SU-DHL-6 (cell line): ENCODE measurements at regions not wholly inside any gene's neighbourhood (a gene's known extent, or its start where the extent isn't known, plus 50 kb on each side); places are given as distances from the start of the nearest gene placed in this dataset.

Experiments used
- H2AFZ ChIP-seq: fragments of 200-600 bp; sonication (generic); 2 replicates; pipeline ENCODE4 v1.6.1; 2014; ENCODE audit warnings: low read depth, mild to moderate bottlenecking, moderate library complexity, mixed read lengths, antibody characterized with exemption, low read length; ENCODE audit not compliant: severe bottlenecking
- H3F3A ChIP-seq: fragments of 200-600 bp; shearing (Covaris generic); 2 replicates; pipeline ENCODE4 v1.6.0; 2016; ENCODE audit warnings: antibody characterized with exemption, mild to moderate bottlenecking; ENCODE audit not compliant: insufficient read depth
- H3K27ac ChIP-seq: fragments of 200-600 bp; sonication (generic); 2 replicates; pipeline ENCODE4 v1.5.1; 2016; ENCODE audit warnings: low read depth, mild to moderate bottlenecking, low read length, moderate library complexity, mixed read lengths
- H3K27me3 ChIP-seq: fragments of 200-600 bp; sonication (generic), shearing (Covaris generic); 2 replicates; pipeline ENCODE4 v1.6.0; 2014; ENCODE audit warnings: mild to moderate bottlenecking, low read length
- H3K36me3 ChIP-seq: fragments of 200-600 bp; sonication (generic); 2 replicates; pipeline ENCODE4 v1.6.1; 2014; ENCODE audit warnings: mild to moderate bottlenecking, low read length, mixed read lengths
- H3K4me2 ChIP-seq: fragments of 300-600, 200-600 bp; shearing (Covaris generic), sonication (generic); 2 replicates; pipeline ENCODE4 v1.6.0; 2014; ENCODE audit warnings: low read length, low read depth, mild to moderate bottlenecking; ENCODE audit not compliant: poor library complexity, severe bottlenecking
- H3K4me3 ChIP-seq: fragments of 200-600 bp; sonication (generic); 2 replicates; pipeline ENCODE4 v1.5.1; 2014; ENCODE audit warnings: antibody characterized with exemption, low read length, mild to moderate bottlenecking, mixed read lengths; ENCODE audit not compliant: insufficient read depth, poor library complexity, severe bottlenecking
- H3K79me2 ChIP-seq: fragments of 200-600 bp; sonication (generic); 2 replicates; pipeline ENCODE4 v1.6.1; 2014; ENCODE audit warnings: mild to moderate bottlenecking, low read length, moderate library complexity; ENCODE audit not compliant: insufficient read depth
- H3K9ac ChIP-seq: fragments of 200-600 bp; sonication (generic); 2 replicates; pipeline ENCODE4 v1.7.0; 2014; ENCODE audit warnings: mild to moderate bottlenecking, low read length
- H3K9me2 ChIP-seq: fragments of 200-600 bp; sonication (generic); replicated peaks from 2 replicates; pipeline ENCODE4 v1.6.1; 2014; ENCODE audit warnings: low read length; ENCODE audit not compliant: insufficient read depth
- H3K9me3 ChIP-seq: fragments of 200-600 bp; sonication (generic); 2 replicates; pipeline ENCODE4 v1.6.1; 2014; ENCODE audit warnings: low read length, mixed read lengths; ENCODE audit not compliant: insufficient read depth
- H4K20me1 ChIP-seq: fragments of 200-600 bp; sonication (generic); 2 replicates; pipeline ENCODE4 v1.6.1; 2014; ENCODE audit warnings: low read depth, mild to moderate bottlenecking, antibody characterized with exemption, low read length, moderate library complexity, mixed read lengths
- CTCF ChIP-seq: fragments of 200-600 bp; sonication (generic); IDR thresholded peaks from one replicate; pipeline ENCODE4 v1.5.1; 2017; ENCODE audit warnings: antibody characterized with exemption, mild to moderate bottlenecking, low read length, moderate library complexity; ENCODE audit not compliant: insufficient read depth, poor library complexity, severe bottlenecking
- EZH2phosphoT487 ChIP-seq: fragments of 200-600 bp; sonication (generic), shearing (Covaris generic); conservative IDR thresholded peaks from 2 replicates; pipeline ENCODE4 v1.6.1; 2018; ENCODE audit warnings: mild to moderate bottlenecking, antibody characterized with exemption, low read length, moderate library complexity, mixed read lengths

GRCh38 chr13:44084146-44084545 lies 204.4 kb downstream of the LACC1 start:
- no peaks in the 10 kb centered on the region for H3K36me3 ChIP-seq
- no peaks in the 10 kb centered on the region for H3K9me3 ChIP-seq
- no peaks in the 10 kb centered on the region for H3F3A ChIP-seq
- no peak overlapping the region for H3K27ac ChIP-seq
- H3K9me2 ChIP-seq = no peaks in the 10 kb centered on the region
- H3K4me2 ChIP-seq = no peak overlapping the region
- no peaks in the 10 kb centered on the region for H3K79me2 ChIP-seq
- no peak overlapping the region for H2AFZ ChIP-seq
- no peak overlapping the region for H3K4me3 ChIP-seq
- no peaks in the 10 kb centered on the region for H3K27me3 ChIP-seq
- no peak overlapping the region for H3K9ac ChIP-seq
- no peaks in the 10 kb centered on the region for H4K20me1 ChIP-seq
- TF ChIP-seq EZH2phosphoT487 (no peak), CTCF (no peak)

- H3F3A ChIP-seq = no peaks in the 10 kb centered on the region
- TF ChIP-seq CTCF (no peak), EZH2phosphoT487 (no peak)
- no peaks in the 10 kb centered on the region for H3K79me2 ChIP-seq
- no peaks in the 10 kb centered on the region for H3K36me3 ChIP-seq
- H3K9me2 ChIP-seq = no peaks in the 10 kb centered on the region
- H3K4me2 ChIP-seq = no peak overlapping the region
- no peaks in the 10 kb centered on the region for H3K9me3 ChIP-seq
- no peaks in the 10 kb centered on the region for H3K27me3 ChIP-seq
- H2AFZ ChIP-seq = no peak overlapping the region
- H4K20me1 ChIP-seq = no peaks in the 10 kb centered on the region
- H3K9ac ChIP-seq = no peak overlapping the region
- H3K4me3 ChIP-seq = no peak overlapping the region
- no peak overlapping the region for H3K27ac ChIP-seq
Measured at GRCh38 chr13:44086389-44086788, 206.7 kb downstream of the LACC1 start.

GRCh38 chr13:44088411-44088810 lies 208.7 kb downstream of the LACC1 start:
- no peak overlapping the region for H3K4me3 ChIP-seq
- H2AFZ ChIP-seq = no peak overlapping the region
- no peaks in the 10 kb centered on the region for H3K36me3 ChIP-seq
- no peaks in the 10 kb centered on the region for H4K20me1 ChIP-seq
- no peaks in the 10 kb centered on the region for H3K9me2 ChIP-seq
- no peak overlapping the region for H3K9ac ChIP-seq
- peaks cover 4% of the 10 kb centered on the region; the same call in 1 of the 2 replicates for H3K9me3 ChIP-seq
- H3K27ac ChIP-seq = no peak overlapping the region
- no peak overlapping the region for H3K4me2 ChIP-seq
- TF ChIP-seq EZH2phosphoT487 (no peak), CTCF (no peak)
- H3K79me2 ChIP-seq = no peaks in the 10 kb centered on the region
- H3F3A ChIP-seq = no peaks in the 10 kb centered on the region
- no peaks in the 10 kb centered on the region for H3K27me3 ChIP-seq
